ENCODE measurements at regions not wholly inside any gene's neighbourhood (a gene's known extent, or its start where the extent isn't known, plus 50 kb on each side); places are given as distances from the start of the nearest gene placed in this dataset.

GRCh38 chr12:61525331-61525730 lies 734.9 kb upstream of the USP15 start:
- POLR2A ChIA-PET, result no interaction called here
- H3K36me3 ChIP-seq (ENCODE audit: control insufficient read depth in 4 of 4, insufficient read depth in 4 of 4, low read length in 3 of 4), result no peaks in the 10 kb centered on the region
- WGBS (ENCODE audit: insufficient coverage), result 100% methylated on average over 2 of the region's 3 CpGs
- H3K27me3 ChIP-seq (replicated peaks in 2 of 5; ENCODE audit: control insufficient read depth in 4 of 5, insufficient read depth in 5 of 5, low read length in 4 of 5), result no peaks in the 10 kb centered on the region
- H3K4me1 ChIP-seq (ENCODE audit: control extremely low read depth in 1 of 4, control insufficient read depth in 4 of 4, insufficient read depth in 4 of 4, low read length in 3 of 4), result no peaks in the 10 kb centered on the region
- DNase-seq, result no peak
- no peak overlapping the region for H3K27ac ChIP-seq (ENCODE audit: insufficient read depth in 1 of 2, low read depth in 1 of 2, low read length in 2 of 2, poor library complexity in 1 of 2, severe bottlenecking in 2 of 2)
- H3K9me3 ChIP-seq (ENCODE audit: control extremely low read depth in 1 of 5, control insufficient read depth in 4 of 5, insufficient read depth in 2 of 5, low read depth in 1 of 5, low read length in 4 of 5), result no peaks in the 10 kb centered on the region
- H3K4me3 ChIP-seq (ENCODE audit: control insufficient read depth in 1 of 7, extremely low read depth in 1 of 7, insufficient read depth in 4 of 7, low read depth in 2 of 7, low read length in 6 of 7), result no peak overlapping the region
- CTCF ChIA-PET, result no interaction called here

DNA sequence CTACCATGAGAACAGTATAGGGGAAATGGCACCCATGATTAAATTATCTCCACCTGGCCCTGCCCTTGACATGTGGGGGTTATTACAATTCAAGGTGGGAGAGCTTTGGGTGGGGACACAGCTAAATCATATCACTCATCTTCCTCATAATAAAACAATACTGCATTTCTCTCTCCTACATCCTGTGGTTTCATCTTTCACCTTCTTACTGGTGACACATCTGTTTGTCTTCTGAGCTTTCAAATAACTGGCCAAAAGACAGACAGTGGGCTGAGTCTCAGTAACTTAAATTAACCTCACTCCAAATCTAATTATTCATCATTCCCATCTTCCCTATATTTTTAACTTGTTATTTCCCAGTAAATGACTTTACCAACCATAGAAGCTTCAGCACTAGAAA lies 729.7 kb upstream of the USP15 start:
- no peak for DNase-seq
- Histone ChIP-seq H3K4me3 (ENCODE audit: control insufficient read depth in 1 of 7, extremely low read depth in 1 of 7, insufficient read depth in 4 of 7, low read depth in 2 of 7, low read length in 6 of 7) (no peak overlapping the region), H3K27ac (ENCODE audit: insufficient read depth in 1 of 2, low read depth in 1 of 2, low read length in 2 of 2, poor library complexity in 1 of 2, severe bottlenecking in 2 of 2) (no peak overlapping the region), H3K36me3 (ENCODE audit: control insufficient read depth in 4 of 4, insufficient read depth in 4 of 4, low read length in 3 of 4) (no peaks in the 10 kb centered on the region), H3K9me3 (ENCODE audit: control extremely low read depth in 1 of 5, control insufficient read depth in 4 of 5, insufficient read depth in 2 of 5, low read depth in 1 of 5, low read length in 4 of 5) (no peaks in the 10 kb centered on the region), H3K4me1 (ENCODE audit: control extremely low read depth in 1 of 4, control insufficient read depth in 4 of 4, insufficient read depth in 4 of 4, low read length in 3 of 4) (no peaks in the 10 kb centered on the region), H3K27me3 (replicated peaks in 2 of 5; ENCODE audit: control insufficient read depth in 4 of 5, insufficient read depth in 5 of 5, low read length in 4 of 5) (no peaks in the 10 kb centered on the region)
- ChIA-PET POLR2A (no interaction called here), CTCF (no interaction called here)

GRCh38 chr12:61531195-61531594 lies 729.0 kb upstream of the USP15 start:
- H3K4me3 ChIP-seq (ENCODE audit: control insufficient read depth in 1 of 7, extremely low read depth in 1 of 7, insufficient read depth in 4 of 7, low read depth in 2 of 7, low read length in 6 of 7), result no peak overlapping the region
- H3K4me1 ChIP-seq (ENCODE audit: control extremely low read depth in 1 of 4, control insufficient read depth in 4 of 4, insufficient read depth in 4 of 4, low read length in 3 of 4), result no peaks in the 10 kb centered on the region
- no peak for DNase-seq
- ChIA-PET CTCF (no interaction called here), POLR2A (no interaction called here)
- no peaks in the 10 kb centered on the region for H3K9me3 ChIP-seq (ENCODE audit: control extremely low read depth in 1 of 5, control insufficient read depth in 4 of 5, insufficient read depth in 2 of 5, low read depth in 1 of 5, low read length in 4 of 5)
- no peaks in the 10 kb centered on the region for H3K27me3 ChIP-seq (replicated peaks in 2 of 5; ENCODE audit: control insufficient read depth in 4 of 5, insufficient read depth in 5 of 5, low read length in 4 of 5)
- no peaks in the 10 kb centered on the region for H3K36me3 ChIP-seq (ENCODE audit: control insufficient read depth in 4 of 4, insufficient read depth in 4 of 4, low read length in 3 of 4)
- no peak overlapping the region for H3K27ac ChIP-seq (ENCODE audit: insufficient read depth in 1 of 2, low read depth in 1 of 2, low read length in 2 of 2, poor library complexity in 1 of 2, severe bottlenecking in 2 of 2)
- WGBS (ENCODE audit: insufficient coverage), result 100% methylated on average over 1 of the region's 4 CpGs

GRCh38 chr12:61536117-61536516 lies 724.1 kb upstream of the USP15 start:
- no peaks in the 10 kb centered on the region for H3K9me3 ChIP-seq (ENCODE audit: control extremely low read depth in 1 of 5, control insufficient read depth in 4 of 5, insufficient read depth in 2 of 5, low read depth in 1 of 5, low read length in 4 of 5)
- POLR2A ChIA-PET, result no interaction called here
- DNase-seq, result no peak
- H3K4me3 ChIP-seq (ENCODE audit: control insufficient read depth in 1 of 7, extremely low read depth in 1 of 7, insufficient read depth in 4 of 7, low read depth in 2 of 7, low read length in 6 of 7), result no peak overlapping the region
- H3K36me3 ChIP-seq (ENCODE audit: control insufficient read depth in 4 of 4, insufficient read depth in 4 of 4, low read length in 3 of 4), result no peaks in the 10 kb centered on the region
- CTCF ChIA-PET, result no interaction called here
- H3K4me1 ChIP-seq (ENCODE audit: control extremely low read depth in 1 of 4, control insufficient read depth in 4 of 4, insufficient read depth in 4 of 4, low read length in 3 of 4), result no peaks in the 10 kb centered on the region
- H3K27me3 ChIP-seq (replicated peaks in 2 of 5; ENCODE audit: control insufficient read depth in 4 of 5, insufficient read depth in 5 of 5, low read length in 4 of 5), result no peaks in the 10 kb centered on the region
- no peak overlapping the region for H3K27ac ChIP-seq (ENCODE audit: insufficient read depth in 1 of 2, low read depth in 1 of 2, low read length in 2 of 2, poor library complexity in 1 of 2, severe bottlenecking in 2 of 2)
- 100% methylated on average over 1 of the region's 3 CpGs for WGBS (ENCODE audit: insufficient coverage)

DNA sequence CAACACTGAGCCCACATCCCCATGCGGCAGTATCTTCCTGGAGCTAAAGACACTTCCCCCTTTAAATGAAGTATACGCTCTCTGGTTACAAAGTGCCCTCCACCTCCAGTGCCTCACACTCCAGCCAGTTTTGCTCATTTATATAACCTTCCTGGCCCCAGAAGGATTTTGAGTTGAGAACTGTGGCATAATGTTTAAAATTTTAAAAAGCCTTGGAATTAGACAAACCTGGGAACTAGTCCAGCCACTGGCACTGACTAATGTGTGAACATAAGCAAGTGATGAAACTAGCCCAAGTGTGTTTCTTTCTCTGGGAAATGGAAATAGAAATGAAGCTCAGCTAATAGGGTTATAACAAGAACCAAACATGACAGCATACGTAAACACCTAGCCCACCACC lies 723.7 kb upstream of the USP15 start:
- Histone ChIP-seq H3K27ac (ENCODE audit: insufficient read depth in 1 of 2, low read depth in 1 of 2, low read length in 2 of 2, poor library complexity in 1 of 2, severe bottlenecking in 2 of 2) (no peak overlapping the region), H3K36me3 (ENCODE audit: control insufficient read depth in 4 of 4, insufficient read depth in 4 of 4, low read length in 3 of 4) (no peaks in the 10 kb centered on the region), H3K4me3 (ENCODE audit: control insufficient read depth in 1 of 7, extremely low read depth in 1 of 7, insufficient read depth in 4 of 7, low read depth in 2 of 7, low read length in 6 of 7) (no peak overlapping the region), H3K9me3 (ENCODE audit: control extremely low read depth in 1 of 5, control insufficient read depth in 4 of 5, insufficient read depth in 2 of 5, low read depth in 1 of 5, low read length in 4 of 5) (no peaks in the 10 kb centered on the region), H3K4me1 (ENCODE audit: control extremely low read depth in 1 of 4, control insufficient read depth in 4 of 4, insufficient read depth in 4 of 4, low read length in 3 of 4) (no peaks in the 10 kb centered on the region), H3K27me3 (replicated peaks in 2 of 5; ENCODE audit: control insufficient read depth in 4 of 5, insufficient read depth in 5 of 5, low read length in 4 of 5) (no peaks in the 10 kb centered on the region)
- ChIA-PET CTCF (no interaction called here), POLR2A (no interaction called here)
- WGBS (ENCODE audit: insufficient coverage), result 100% methylated on average over 1 of the region's 3 CpGs
- DNase-seq, result no peak

- no CpG with 5 or more reads among the region's 2 CpGs for WGBS (ENCODE audit: insufficient coverage)
- Histone ChIP-seq H3K36me3 (ENCODE audit: control insufficient read depth in 4 of 4, insufficient read depth in 4 of 4, low read length in 3 of 4) (no peaks in the 10 kb centered on the region), H3K4me1 (ENCODE audit: control extremely low read depth in 1 of 4, control insufficient read depth in 4 of 4, insufficient read depth in 4 of 4, low read length in 3 of 4) (no peaks in the 10 kb centered on the region), H3K27ac (ENCODE audit: insufficient read depth in 1 of 2, low read depth in 1 of 2, low read length in 2 of 2, poor library complexity in 1 of 2, severe bottlenecking in 2 of 2) (no peak overlapping the region), H3K27me3 (replicated peaks in 2 of 5; ENCODE audit: control insufficient read depth in 4 of 5, insufficient read depth in 5 of 5, low read length in 4 of 5) (no peaks in the 10 kb centered on the region), H3K4me3 (ENCODE audit: control insufficient read depth in 1 of 7, extremely low read depth in 1 of 7, insufficient read depth in 4 of 7, low read depth in 2 of 7, low read length in 6 of 7) (no peak overlapping the region), H3K9me3 (ENCODE audit: control extremely low read depth in 1 of 5, control insufficient read depth in 4 of 5, insufficient read depth in 2 of 5, low read depth in 1 of 5, low read length in 4 of 5) (no peaks in the 10 kb centered on the region)
- peak in 2 of 3 donors; percentile 3 to 4 for DNase-seq
- POLR2A ChIA-PET, result no interaction called here
- CTCF ChIA-PET, result no interaction called here
Measured at GRCh38 chr12:61538951-61539350, 721.3 kb upstream of the USP15 start.

GRCh38 chr12:61542551-61542950 lies 717.7 kb upstream of the USP15 start:
- H3K9me3 ChIP-seq (ENCODE audit: control extremely low read depth in 1 of 5, control insufficient read depth in 4 of 5, insufficient read depth in 2 of 5, low read depth in 1 of 5, low read length in 4 of 5), result no peaks in the 10 kb centered on the region
- H3K27ac ChIP-seq (ENCODE audit: insufficient read depth in 1 of 2, low read depth in 1 of 2, low read length in 2 of 2, poor library complexity in 1 of 2, severe bottlenecking in 2 of 2), result no peak overlapping the region
- CTCF ChIA-PET, result no interaction called here
- H3K36me3 ChIP-seq (ENCODE audit: control insufficient read depth in 4 of 4, insufficient read depth in 4 of 4, low read length in 3 of 4), result no peaks in the 10 kb centered on the region
- no peaks in the 10 kb centered on the region for H3K27me3 ChIP-seq (replicated peaks in 2 of 5; ENCODE audit: control insufficient read depth in 4 of 5, insufficient read depth in 5 of 5, low read length in 4 of 5)
- H3K4me1 ChIP-seq (ENCODE audit: control extremely low read depth in 1 of 4, control insufficient read depth in 4 of 4, insufficient read depth in 4 of 4, low read length in 3 of 4), result no peaks in the 10 kb centered on the region
- POLR2A ChIA-PET, result no interaction called here
- 100% methylated on average over 1 of the region's 3 CpGs for WGBS (ENCODE audit: insufficient coverage)
- H3K4me3 ChIP-seq (ENCODE audit: control insufficient read depth in 1 of 7, extremely low read depth in 1 of 7, insufficient read depth in 4 of 7, low read depth in 2 of 7, low read length in 6 of 7), result no peak overlapping the region
- no peak for DNase-seq

DNA sequence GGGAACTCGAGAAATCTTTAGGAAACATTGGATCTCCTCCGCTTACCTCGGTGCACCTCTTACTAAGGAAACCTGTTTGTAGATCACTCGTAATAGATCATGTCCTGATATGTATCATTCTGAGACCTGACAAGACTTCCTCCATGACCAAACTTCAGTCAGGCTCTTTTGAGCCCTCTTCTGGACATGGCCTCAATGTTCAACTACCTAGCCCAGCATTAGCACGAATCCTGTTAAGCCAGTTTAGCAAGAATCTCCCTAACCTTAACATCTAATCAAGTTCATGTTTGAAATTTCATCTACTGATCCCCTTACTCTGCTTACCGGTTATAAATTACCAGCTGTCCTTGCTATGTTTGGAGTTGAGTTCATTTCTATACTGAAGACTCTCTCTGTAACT lies 713.9 kb upstream of the USP15 start:
- DNase-seq, result peak in 2 of 3 donors; percentile 1 to 2
- Histone ChIP-seq H3K4me1 (ENCODE audit: control extremely low read depth in 1 of 4, control insufficient read depth in 4 of 4, insufficient read depth in 4 of 4, low read length in 3 of 4) (no peaks in the 10 kb centered on the region), H3K27ac (ENCODE audit: insufficient read depth in 1 of 2, low read depth in 1 of 2, low read length in 2 of 2, poor library complexity in 1 of 2, severe bottlenecking in 2 of 2) (no peak overlapping the region), H3K4me3 (ENCODE audit: control insufficient read depth in 1 of 7, extremely low read depth in 1 of 7, insufficient read depth in 4 of 7, low read depth in 2 of 7, low read length in 6 of 7) (no peak overlapping the region), H3K36me3 (ENCODE audit: control insufficient read depth in 4 of 4, insufficient read depth in 4 of 4, low read length in 3 of 4) (no peaks in the 10 kb centered on the region), H3K27me3 (replicated peaks in 2 of 5; ENCODE audit: control insufficient read depth in 4 of 5, insufficient read depth in 5 of 5, low read length in 4 of 5) (no peaks in the 10 kb centered on the region), H3K9me3 (ENCODE audit: control extremely low read depth in 1 of 5, control insufficient read depth in 4 of 5, insufficient read depth in 2 of 5, low read depth in 1 of 5, low read length in 4 of 5) (no peaks in the 10 kb centered on the region)
- WGBS (ENCODE audit: insufficient coverage), result 87% methylated on average over 4 of the region's 6 CpGs
- POLR2A ChIA-PET, result no interaction called here
- CTCF ChIA-PET, result no interaction called here

Data from common myeloid progenitor, CD34-positive (primary cell).